NT2/D1 (cell line): ENCODE measurements at regions not wholly inside any gene's neighbourhood (a gene's known extent, or its start where the extent isn't known, plus 50 kb on each side); places are given as distances from the start of the nearest gene placed in this dataset.

Experiments used
- DNase-seq: peaks from one replicate; pipeline ENCODE4 v3.0.0-alpha.2; 2011; ENCODE audit warnings: low read depth, low spot score
- H3K27me3 ChIP-seq: 2 replicates; pipeline ENCODE4 v1.6.0; 2011; ENCODE audit warnings: mild to moderate bottlenecking; ENCODE audit not compliant: insufficient read length, insufficient read depth
- H3K36me3 ChIP-seq: 2 replicates; pipeline ENCODE4 v1.6.1; 2011; ENCODE audit warnings: mild to moderate bottlenecking, low read length, mixed read lengths; ENCODE audit not compliant: insufficient read depth, insufficient read length
- H3K4me1 ChIP-seq: 2 replicates; pipeline ENCODE4 v1.5.1; 2011; ENCODE audit not compliant: insufficient read depth, insufficient read length
- H3K4me3 ChIP-seq: 2 replicates; pipeline ENCODE4 v1.5.1; 2011; ENCODE audit warnings: low read depth; ENCODE audit not compliant: insufficient read length
- H3K9ac ChIP-seq: 2 replicates; pipeline ENCODE4 v1.6.0; 2011; ENCODE audit warnings: low read depth; ENCODE audit not compliant: insufficient read length
- H3K9me3 ChIP-seq: 2 replicates; pipeline ENCODE4 v1.5.1; 2011; ENCODE audit warnings: mild to moderate bottlenecking, low read length; ENCODE audit not compliant: insufficient read depth
- SUZ12 ChIP-seq: IDR thresholded peaks from 2 replicates; pipeline ENCODE4 v1.6.1; 2011; ENCODE audit not compliant: insufficient read length, insufficient read depth; ENCODE audit errors: extremely low read depth
- YY1 ChIP-seq: IDR thresholded peaks from 2 replicates; pipeline ENCODE4 v1.6.1; 2011; ENCODE audit not compliant: insufficient read length, insufficient read depth
- ZNF274 ChIP-seq: IDR thresholded peaks from 2 replicates; pipeline ENCODE4 v1.6.1; 2011; ENCODE audit warnings: mild to moderate bottlenecking, low read depth, low read length

GRCh38 chr21:35428001-35428320 is 378.9 kb upstream of the RUNX1 start:
- Histone ChIP-seq H3K27me3 (no peaks in the 10 kb centered on the region), H3K9ac (no peak overlapping the region), H3K4me1 (no peaks in the 10 kb centered on the region), H3K36me3 (no peaks in the 10 kb centered on the region), H3K4me3 (no peak overlapping the region), H3K9me3 (peaks cover 16% of the 10 kb centered on the region; the same call in 1 of the 2 replicates)
- no peak for DNase-seq
- TF ChIP-seq SUZ12 (no peak), YY1 (no peak), ZNF274 (no peak)

GRCh38 chr21:35427320-35428000 is 378.4 kb upstream of the RUNX1 start:
- H3K4me1 ChIP-seq, result no peaks in the 10 kb centered on the region
- no peaks in the 10 kb centered on the region for H3K36me3 ChIP-seq
- no peak for TF ChIP-seq YY1
- TF ChIP-seq ZNF274, result no peak
- TF ChIP-seq SUZ12, result no peak
- peaks cover 13% of the 10 kb centered on the region; the same call in 1 of the 2 replicates for H3K9me3 ChIP-seq
- H3K9ac ChIP-seq, result no peak overlapping the region
- DNase-seq, result no peak
- H3K27me3 ChIP-seq, result no peaks in the 10 kb centered on the region
- H3K4me3 ChIP-seq, result no peak overlapping the region

- Histone ChIP-seq H3K4me1 (no peaks in the 10 kb centered on the region), H3K36me3 (no peaks in the 10 kb centered on the region), H3K4me3 (no peak overlapping the region), H3K9ac (no peak overlapping the region), H3K9me3 (peaks cover 13% of the 10 kb centered on the region; the same call in 1 of the 2 replicates), H3K27me3 (no peaks in the 10 kb centered on the region)
- TF ChIP-seq YY1 (no peak), SUZ12 (no peak), ZNF274 (no peak)
- no peak for DNase-seq
Observed at GRCh38 chr21:35426897-35427296, 377.8 kb upstream of the RUNX1 start.

- Histone ChIP-seq H3K9ac (no peak overlapping the region), H3K4me3 (no peak overlapping the region), H3K36me3 (no peaks in the 10 kb centered on the region), H3K27me3 (no peaks in the 10 kb centered on the region), H3K9me3 (peaks cover 13% of the 10 kb centered on the region; the same call in 1 of the 2 replicates), H3K4me1 (no peaks in the 10 kb centered on the region)
- no peak for DNase-seq
- TF ChIP-seq YY1 (no peak), ZNF274 (no peak), SUZ12 (no peak)
Observed at GRCh38 chr21:35426469-35426868, 377.4 kb upstream of the RUNX1 start.

- TF ChIP-seq SUZ12, result no peak
- no peak for TF ChIP-seq ZNF274
- TF ChIP-seq YY1, result no peak
- H3K4me1 ChIP-seq, result no peaks in the 10 kb centered on the region
- H3K9me3 ChIP-seq, result peaks cover 16% of the 10 kb centered on the region; the same call in 1 of the 2 replicates
- no peaks in the 10 kb centered on the region for H3K36me3 ChIP-seq
- DNase-seq, result no peak
- H3K4me3 ChIP-seq, result no peak overlapping the region
- no peaks in the 10 kb centered on the region for H3K27me3 ChIP-seq
- H3K9ac ChIP-seq, result no peak overlapping the region
Observed at GRCh38 chr21:35424122-35424521, 375.0 kb upstream of the RUNX1 start.

- no peaks in the 10 kb centered on the region for H3K36me3 ChIP-seq
- TF ChIP-seq SUZ12 (no peak), YY1 (no peak), ZNF274 (no peak)
- DNase-seq, result no peak
- peaks cover 16% of the 10 kb centered on the region; the same call in 1 of the 2 replicates for H3K9me3 ChIP-seq
- no peak overlapping the region for H3K4me3 ChIP-seq
- no peaks in the 10 kb centered on the region for H3K4me1 ChIP-seq
- H3K9ac ChIP-seq, result no peak overlapping the region
- H3K27me3 ChIP-seq, result no peaks in the 10 kb centered on the region
Observed at GRCh38 chr21:35423709-35424108, 374.6 kb upstream of the RUNX1 start.

GRCh38 chr21:35422011-35422410 is 372.9 kb upstream of the RUNX1 start:
- no peak for TF ChIP-seq ZNF274
- TF ChIP-seq SUZ12, result no peak
- no peak for TF ChIP-seq YY1
- no peak overlapping the region for H3K9ac ChIP-seq
- H3K36me3 ChIP-seq, result no peaks in the 10 kb centered on the region
- no peaks in the 10 kb centered on the region for H3K4me1 ChIP-seq
- H3K9me3 ChIP-seq, result peaks cover 16% of the 10 kb centered on the region; the same call in 1 of the 2 replicates
- no peak for DNase-seq
- no peak overlapping the region for H3K4me3 ChIP-seq
- no peaks in the 10 kb centered on the region for H3K27me3 ChIP-seq

- Histone ChIP-seq H3K27me3 (no peaks in the 10 kb centered on the region), H3K9me3 (peaks cover 16% of the 10 kb centered on the region; the same call in 1 of the 2 replicates), H3K36me3 (no peaks in the 10 kb centered on the region), H3K4me1 (no peaks in the 10 kb centered on the region), H3K9ac (no peak overlapping the region), H3K4me3 (no peak overlapping the region)
- no peak for DNase-seq
- TF ChIP-seq SUZ12 (no peak), YY1 (no peak), ZNF274 (no peak)
Observed at GRCh38 chr21:35421221-35421620, 372.1 kb upstream of the RUNX1 start.
